WERI-Rb-1 (cell line): ENCODE measurements at regions not wholly inside any gene's neighbourhood (a gene's known extent, or its start where the extent isn't known, plus 50 kb on each side); places are given as distances from the start of the nearest gene placed in this dataset.

Experiments
- DNase-seq: peaks from one replicate; pipeline ENCODE4 v3.0.0-alpha.2; 2020
- H3K27ac ChIP-seq: fragments of 250-450 bp; sonication (Bioruptor Pico); 2 replicates; pipeline ENCODE4 v1.5.1; 2020; ENCODE audit warnings: mild to moderate bottlenecking, moderate library complexity
- H3K27me3 ChIP-seq: fragments of 250-450 bp; sonication (Bioruptor Pico); 2 replicates; pipeline ENCODE4 v1.5.1; 2021; ENCODE audit warnings: mild to moderate bottlenecking, low read depth, moderate library complexity; ENCODE audit not compliant: insufficient read depth, severe bottlenecking
- H3K36me3 ChIP-seq: fragments of 250-450 bp; sonication (Bioruptor Pico); 2 replicates; pipeline ENCODE4 v1.5.1; 2020; ENCODE audit warnings: mild to moderate bottlenecking, moderate library complexity
- H3K4me3 ChIP-seq: 2 replicates; pipeline ENCODE4 v1.5.1; 2011; ENCODE audit warnings: low read depth, mild to moderate bottlenecking, control low read depth, low read length
- H3K9me3 ChIP-seq: fragments of 250-450 bp; sonication (Bioruptor Pico); 2 replicates; pipeline ENCODE4 v1.5.1; 2021; ENCODE audit warnings: mild to moderate bottlenecking, moderate library complexity; ENCODE audit not compliant: severe bottlenecking
- CTCF ChIP-seq: IDR thresholded peaks from 2 replicates; pipeline ENCODE4 v1.5.1; 2011; ENCODE audit warnings: low read depth, mild to moderate bottlenecking, control low read depth, inconsistent platforms, low read length

- H3K9me3 ChIP-seq, result peaks cover 2% of the 10 kb centered on the region
- no peak for TF ChIP-seq CTCF
- no peaks in the 10 kb centered on the region for H3K36me3 ChIP-seq
- no peak for DNase-seq
- H3K4me3 ChIP-seq, result no peak overlapping the region
- no peaks in the 10 kb centered on the region for H3K27me3 ChIP-seq
- H3K27ac ChIP-seq, result no peak overlapping the region
Observed at GRCh38 chr22:22155607-22156006, 89.0 kb upstream of the VPREB1 start.

GRCh38 chr22:22155146-22155545 is 89.4 kb upstream of the VPREB1 start:
- no peaks in the 10 kb centered on the region for H3K36me3 ChIP-seq
- no peak for DNase-seq
- no peak overlapping the region for H3K27ac ChIP-seq
- H3K9me3 ChIP-seq, result no peaks in the 10 kb centered on the region
- H3K4me3 ChIP-seq, result no peak overlapping the region
- no peak for TF ChIP-seq CTCF
- H3K27me3 ChIP-seq, result no peaks in the 10 kb centered on the region

DNA sequence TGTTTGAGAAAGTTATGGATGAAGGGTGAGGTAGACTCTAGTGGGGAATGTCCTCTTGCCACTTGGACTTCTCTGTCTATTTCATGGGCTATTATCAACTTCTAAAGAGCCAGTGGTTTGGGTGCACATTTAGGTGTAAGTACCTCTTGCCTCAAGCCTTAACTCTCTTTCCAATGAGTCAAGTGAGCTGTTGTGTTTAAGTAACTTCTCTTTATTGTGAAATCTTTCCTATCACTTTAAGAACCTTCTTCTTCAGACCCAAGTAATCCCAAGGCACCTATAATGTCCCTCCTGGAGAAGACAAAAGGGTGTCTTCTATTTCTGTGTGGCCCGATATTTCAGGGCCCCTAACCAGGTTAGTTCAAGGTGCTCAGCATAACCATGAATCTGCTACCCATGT is 90.5 kb upstream of the VPREB1 start:
- no peak for TF ChIP-seq CTCF
- Histone ChIP-seq H3K27ac (no peak overlapping the region), H3K27me3 (no peaks in the 10 kb centered on the region), H3K36me3 (no peaks in the 10 kb centered on the region), H3K9me3 (no peaks in the 10 kb centered on the region), H3K4me3 (no peak overlapping the region)
- DNase-seq, result no peak

DNA sequence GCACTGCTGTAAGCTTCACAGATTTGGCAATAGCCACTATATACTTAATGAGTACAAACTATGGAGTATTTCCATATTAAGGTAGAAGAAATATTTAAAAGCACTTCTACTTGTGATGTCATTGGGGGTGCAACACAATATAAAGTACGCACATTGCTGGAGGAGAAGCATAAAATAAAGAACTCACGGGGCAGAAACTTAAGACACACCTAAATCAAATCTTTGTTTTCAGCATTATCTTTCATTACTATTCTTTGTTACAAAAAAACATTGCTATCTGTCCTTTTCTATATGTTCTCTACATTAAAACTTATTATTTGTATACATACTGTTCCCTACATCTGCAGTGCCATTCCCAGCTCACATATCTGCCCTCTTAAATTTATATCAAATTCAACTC is 93.3 kb upstream of the VPREB1 start:
- Histone ChIP-seq H3K27ac (no peak overlapping the region), H3K9me3 (no peaks in the 10 kb centered on the region), H3K4me3 (no peak overlapping the region), H3K36me3 (no peaks in the 10 kb centered on the region), H3K27me3 (no peaks in the 10 kb centered on the region)
- no peak for TF ChIP-seq CTCF
- no peak for DNase-seq

GRCh38 chr22:22150457-22150856 is 94.1 kb upstream of the VPREB1 start:
- no peak for DNase-seq
- Histone ChIP-seq H3K36me3 (no peaks in the 10 kb centered on the region), H3K9me3 (no peaks in the 10 kb centered on the region), H3K27ac (no peak overlapping the region), H3K27me3 (no peaks in the 10 kb centered on the region), H3K4me3 (no peak overlapping the region)
- TF ChIP-seq CTCF, result no peak

- Histone ChIP-seq H3K4me3 (no peak overlapping the region), H3K27me3 (no peaks in the 10 kb centered on the region), H3K27ac (no peak overlapping the region), H3K9me3 (no peaks in the 10 kb centered on the region), H3K36me3 (no peaks in the 10 kb centered on the region)
- TF ChIP-seq CTCF, result no peak
- no peak for DNase-seq
Observed at GRCh38 chr22:22148905-22149304, 95.7 kb upstream of the VPREB1 start.
